UCSD-AML1 (cell line): ENCODE measurements at regions not wholly inside any gene's neighbourhood (a gene's known extent, or its start where the extent isn't known, plus 50 kb on each side); places are given as distances from the start of the nearest gene placed in this dataset.

ENCODE experiments used
- DNase-seq: peaks from one replicate; lab custom pipeline; 2025; ENCODE audit not compliant: unreplicated experiment; lab: John Stamatoyannopoulos, UW

GRCh38 chr6:147712841-147713240 lies 204.4 kb downstream of the SAMD5 start:
- no peak for DNase-seq

GRCh38 chr6:147715035-147715434 lies 206.5 kb downstream of the SAMD5 start:
- DNase-seq = no peak

GRCh38 chr6:147716434-147716833 lies 207.9 kb downstream of the SAMD5 start:
- DNase-seq = no peak

DNA sequence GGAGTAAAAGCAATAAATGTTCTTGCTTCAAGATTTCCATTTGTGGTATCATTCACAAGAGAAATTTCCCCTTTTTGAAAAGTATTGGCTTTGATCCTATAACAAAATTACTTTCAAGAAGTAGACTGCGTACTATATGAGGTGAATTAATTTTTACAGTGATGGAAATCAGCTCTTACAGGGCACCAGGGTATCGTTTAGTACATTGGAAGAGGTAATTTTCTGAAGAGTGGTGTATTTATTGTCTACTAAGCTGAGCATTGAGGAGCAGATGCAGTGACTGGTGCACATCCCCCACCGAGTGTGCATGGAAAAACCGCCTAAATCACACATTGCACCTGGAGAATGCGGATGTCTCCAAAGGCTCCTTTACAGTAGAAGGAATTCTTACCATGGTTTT lies 209.5 kb downstream of the SAMD5 start:
- DNase-seq = no peak

- no peak for DNase-seq
Measured at GRCh38 chr6:147722158-147722557, 213.7 kb downstream of the SAMD5 start.

DNA sequence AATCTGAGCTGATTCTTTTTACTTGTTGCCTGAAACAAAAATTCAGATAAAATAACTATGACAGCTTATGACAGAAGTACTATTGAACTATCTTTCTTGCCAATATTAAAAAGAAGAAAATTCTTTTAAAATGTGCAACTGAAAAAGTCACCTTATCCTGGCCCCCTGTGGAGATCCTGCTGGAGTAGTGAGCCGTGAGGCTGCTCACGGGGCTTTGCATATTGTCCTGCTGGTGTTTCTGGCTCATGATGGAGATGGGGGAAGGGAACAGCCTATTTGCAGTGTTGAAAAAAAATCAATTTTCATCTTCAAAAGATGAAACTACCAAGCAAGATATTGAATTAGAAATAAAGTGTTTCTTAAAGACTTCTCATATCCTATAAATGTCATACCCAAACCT lies 216.0 kb downstream of the SAMD5 start:
- no peak for DNase-seq

- no peak for DNase-seq
Measured at GRCh38 chr6:147726342-147726741, 217.9 kb downstream of the SAMD5 start.

DNA sequence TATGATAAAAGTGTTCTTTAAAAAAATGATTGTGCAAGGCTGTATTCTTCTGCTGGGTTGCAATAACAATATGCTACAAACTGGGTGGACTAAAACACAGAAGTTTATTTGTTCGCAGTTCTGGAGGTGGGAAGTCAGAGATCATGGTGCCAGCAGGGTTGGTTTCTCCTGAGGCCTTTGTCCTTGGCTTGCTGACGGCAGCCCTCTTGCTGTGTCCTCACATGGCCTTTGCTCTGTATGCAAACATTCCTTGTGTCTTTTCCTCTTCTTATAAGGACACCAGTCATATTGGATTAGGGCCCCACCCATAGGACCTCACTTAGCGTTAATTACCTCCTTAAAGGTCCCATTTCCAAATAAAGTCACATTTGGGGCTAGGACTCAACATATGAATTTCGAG lies 220.4 kb downstream of the SAMD5 start:
- DNase-seq = no peak

GRCh38 chr6:147733686-147734085 lies 225.2 kb downstream of the SAMD5 start:
- DNase-seq = no peak

DNA sequence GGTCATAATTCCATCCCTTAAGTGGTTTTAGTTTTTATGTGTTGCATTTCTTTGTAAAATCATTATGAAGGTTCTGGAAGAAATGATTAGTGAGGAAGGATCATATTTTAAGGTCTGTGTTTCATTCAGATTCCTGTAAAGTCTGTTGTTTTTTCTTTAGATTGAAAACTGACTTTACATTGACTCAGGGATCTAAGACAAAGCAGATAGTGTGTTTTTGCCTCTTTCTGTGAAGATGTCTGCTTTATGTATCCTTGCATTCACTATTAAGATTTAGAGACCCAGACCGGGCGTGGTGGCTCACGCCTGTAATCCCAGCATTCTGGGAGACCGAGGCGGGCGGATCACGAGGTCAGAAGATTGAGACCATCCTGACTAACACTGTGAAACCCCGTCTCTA lies 225.7 kb downstream of the SAMD5 start:
- no peak for DNase-seq

DNA sequence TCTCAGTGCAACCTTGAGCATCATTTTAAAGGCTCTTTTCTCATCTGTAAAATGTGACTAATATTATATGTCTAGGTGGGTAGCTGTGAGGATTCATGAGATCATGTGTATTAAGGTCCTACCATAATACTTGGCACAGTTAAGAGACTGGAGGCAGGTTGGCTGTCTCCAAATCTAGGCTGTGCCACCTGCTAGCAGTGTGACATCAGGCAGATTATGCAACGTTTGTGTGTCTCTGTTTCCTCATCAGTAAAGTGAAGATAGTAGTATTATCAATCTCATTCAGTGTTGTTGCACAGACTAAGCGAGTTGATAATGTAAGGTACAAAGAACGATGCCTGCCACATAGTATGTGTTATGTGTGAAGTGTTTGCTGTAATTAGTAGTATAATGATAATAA lies 227.4 kb downstream of the SAMD5 start:
- DNase-seq = no peak

DNA sequence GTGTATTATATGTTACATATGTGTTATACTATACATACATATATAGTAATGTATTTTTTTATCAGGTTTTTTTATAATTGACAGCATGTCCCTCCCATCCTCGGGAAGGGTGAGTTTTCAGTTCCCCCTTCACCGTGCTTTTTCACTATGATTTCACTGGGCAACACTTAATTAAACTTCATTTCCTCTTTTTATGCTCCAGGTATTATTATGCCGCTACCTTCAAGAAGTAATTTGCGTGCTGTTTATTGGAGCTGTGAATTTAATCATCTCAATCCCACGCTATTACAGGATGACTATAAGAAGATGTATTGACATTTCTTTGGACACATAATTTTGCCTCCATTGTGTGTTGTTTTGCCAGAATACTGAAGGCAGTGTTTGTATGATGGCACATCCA lies 228.6 kb downstream of the SAMD5 start:
- no peak for DNase-seq

DNA sequence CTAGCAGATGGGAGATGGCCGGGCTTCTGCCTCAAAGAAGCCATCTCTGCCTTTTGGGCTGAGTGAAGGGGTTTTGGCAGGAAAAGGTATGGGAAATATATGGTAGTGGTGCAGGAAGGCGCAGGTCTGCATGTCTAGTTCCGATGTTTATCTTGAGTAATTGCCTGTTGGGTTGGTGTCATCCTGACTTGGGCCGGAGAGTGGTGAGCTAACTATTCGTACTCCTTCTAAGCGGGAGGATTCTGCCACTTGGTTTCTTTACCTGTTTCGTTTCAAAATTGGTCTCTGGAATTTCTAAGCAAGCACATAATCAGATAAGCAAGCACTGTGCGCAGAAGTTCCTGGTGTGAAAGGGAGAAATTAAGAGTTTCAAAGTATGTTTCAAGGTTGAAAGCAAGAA lies 229.6 kb downstream of the SAMD5 start:
- DNase-seq = no peak

GRCh38 chr6:147738516-147739162 lies 230.1 kb downstream of the SAMD5 start:
- no peak for DNase-seq

GRCh38 chr6:147740326-147740725 lies 231.8 kb downstream of the SAMD5 start:
- DNase-seq = no peak

DNA sequence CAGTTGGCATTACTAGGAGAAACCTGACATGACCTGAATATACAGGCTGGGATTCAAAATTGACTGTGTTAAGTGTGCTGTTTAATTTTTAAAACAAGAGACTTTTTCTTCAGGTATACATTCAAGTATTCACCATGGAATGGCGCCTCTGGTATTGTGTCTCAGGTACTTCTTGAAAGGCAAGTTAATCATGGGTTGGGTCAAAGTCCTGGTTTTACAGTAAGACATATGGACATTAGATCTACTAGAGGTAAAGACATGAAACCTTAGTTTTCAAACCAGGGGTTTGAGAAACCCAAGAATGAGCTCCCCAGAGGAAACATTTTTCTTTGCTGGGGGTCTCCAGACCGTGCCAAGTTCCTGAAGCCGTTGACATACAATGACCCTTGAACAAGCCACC lies 232.4 kb downstream of the SAMD5 start:
- DNase-seq = no peak

- no peak for DNase-seq
Measured at GRCh38 chr6:147741389-147741788, 232.9 kb downstream of the SAMD5 start.

DNA sequence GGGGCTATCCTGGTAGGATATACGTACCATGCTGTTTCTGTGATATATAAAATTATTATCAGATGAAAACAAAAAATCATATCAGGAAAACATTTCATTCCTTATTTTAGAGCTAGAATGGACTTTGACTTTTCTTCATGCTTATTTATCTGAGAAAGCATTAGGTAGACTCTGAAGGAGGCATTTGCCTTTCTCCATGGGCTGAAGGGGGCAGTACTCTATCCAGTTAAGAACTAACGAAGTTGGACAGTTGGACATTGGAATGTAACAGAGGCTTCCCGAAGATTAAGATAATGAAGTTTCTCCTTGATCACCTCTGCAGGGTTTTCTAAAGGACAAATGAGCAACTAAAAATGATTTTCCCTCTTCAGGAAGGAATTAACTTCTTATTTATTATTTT lies 233.9 kb downstream of the SAMD5 start:
- DNase-seq = no peak

DNA sequence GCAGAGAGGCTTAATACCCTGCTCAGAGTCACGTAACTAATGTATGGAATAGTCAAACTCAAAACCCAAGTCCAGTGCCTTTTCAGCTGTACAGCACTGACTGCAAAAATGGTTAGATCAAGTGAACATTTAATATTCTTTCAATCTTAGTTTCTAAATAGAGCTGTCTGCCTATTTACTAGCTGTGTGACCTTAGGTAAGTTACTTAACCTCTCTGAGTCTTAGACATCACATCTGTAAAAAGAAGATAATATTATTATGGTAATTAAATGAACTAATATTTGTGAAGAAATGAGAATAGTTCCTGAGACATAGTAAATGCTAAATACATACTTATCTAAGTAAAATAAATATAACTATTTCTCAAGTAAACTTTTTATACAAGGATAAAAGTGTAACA lies 235.5 kb downstream of the SAMD5 start:
- no peak for DNase-seq

DNA sequence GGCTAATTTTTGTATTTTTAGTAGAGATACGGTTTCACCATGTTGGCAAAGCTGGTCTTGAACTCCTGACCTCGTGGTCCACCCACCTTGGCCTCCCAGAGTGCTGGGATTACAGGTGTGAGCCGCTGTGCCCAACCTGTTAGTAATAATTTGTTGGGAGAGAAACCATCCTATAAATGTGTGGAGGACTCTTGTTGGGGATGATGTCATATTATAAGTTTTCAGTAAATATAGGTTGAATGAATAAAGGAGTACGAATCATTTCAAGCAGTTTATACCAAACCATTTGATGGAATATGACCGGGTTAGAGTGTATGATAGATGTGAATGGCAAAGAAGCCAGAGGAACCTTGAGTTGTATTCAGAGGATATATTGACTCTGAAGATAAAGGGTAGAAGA lies 240.8 kb downstream of the SAMD5 start:
- no peak for DNase-seq

- no peak for DNase-seq
Measured at GRCh38 chr6:147750413-147750812, 241.9 kb downstream of the SAMD5 start.

- DNase-seq = no peak
Measured at GRCh38 chr6:147751232-147751631, 242.7 kb downstream of the SAMD5 start.

DNA sequence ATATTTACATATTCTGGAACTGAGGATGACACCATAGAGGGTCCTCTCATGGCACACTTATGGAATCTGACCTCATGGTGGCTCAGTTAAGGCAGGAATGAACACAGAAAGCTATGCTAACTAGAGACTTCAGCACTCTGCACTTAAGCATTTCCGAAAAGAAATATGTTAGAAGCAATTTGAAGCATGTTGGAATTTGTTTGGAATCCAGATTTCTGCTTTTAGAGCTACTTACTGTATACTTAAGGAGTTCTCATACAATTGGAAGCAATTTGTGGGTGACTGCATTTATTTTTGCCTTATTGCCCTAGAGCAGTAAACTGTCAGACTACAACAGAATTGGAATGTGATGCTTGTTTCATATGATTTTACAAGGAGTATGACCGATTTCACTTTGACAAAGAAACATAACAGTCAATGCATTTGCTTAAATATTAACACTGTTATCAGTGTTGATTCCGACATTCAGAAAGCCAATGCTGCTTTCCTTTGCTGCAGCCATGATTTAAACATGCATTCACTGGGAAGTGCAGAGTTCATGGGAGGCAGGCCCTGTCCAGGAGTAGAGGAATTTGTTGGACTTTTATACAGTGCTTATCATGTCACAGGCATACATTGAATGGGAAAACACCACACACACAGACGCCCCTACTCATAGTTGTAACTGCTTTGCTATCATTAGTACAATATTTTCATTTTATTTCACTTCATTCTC lies 244.4 kb downstream of the SAMD5 start:
- DNase-seq = no peak
